HG02943 (cell line): ENCODE measurements at regions not wholly inside any gene's neighbourhood (a gene's known extent, or its start where the extent isn't known, plus 50 kb on each side); places are given as distances from the start of the nearest gene placed in this dataset.
"Not testable (repeated sequence)": the region's sequence is repeated elsewhere in the genome, so short reads cannot be mapped to it uniquely, and the experiment has no call there.

Experiments
- ATAC-seq: cut with Tn5 transposase; IDR thresholded peaks from one replicate; pipeline ENCODE4 v1.9.1; 2021; ENCODE audit warnings: mild to moderate bottlenecking, low read depth, moderate library complexity; ENCODE audit not compliant: unreplicated experiment

DNA sequence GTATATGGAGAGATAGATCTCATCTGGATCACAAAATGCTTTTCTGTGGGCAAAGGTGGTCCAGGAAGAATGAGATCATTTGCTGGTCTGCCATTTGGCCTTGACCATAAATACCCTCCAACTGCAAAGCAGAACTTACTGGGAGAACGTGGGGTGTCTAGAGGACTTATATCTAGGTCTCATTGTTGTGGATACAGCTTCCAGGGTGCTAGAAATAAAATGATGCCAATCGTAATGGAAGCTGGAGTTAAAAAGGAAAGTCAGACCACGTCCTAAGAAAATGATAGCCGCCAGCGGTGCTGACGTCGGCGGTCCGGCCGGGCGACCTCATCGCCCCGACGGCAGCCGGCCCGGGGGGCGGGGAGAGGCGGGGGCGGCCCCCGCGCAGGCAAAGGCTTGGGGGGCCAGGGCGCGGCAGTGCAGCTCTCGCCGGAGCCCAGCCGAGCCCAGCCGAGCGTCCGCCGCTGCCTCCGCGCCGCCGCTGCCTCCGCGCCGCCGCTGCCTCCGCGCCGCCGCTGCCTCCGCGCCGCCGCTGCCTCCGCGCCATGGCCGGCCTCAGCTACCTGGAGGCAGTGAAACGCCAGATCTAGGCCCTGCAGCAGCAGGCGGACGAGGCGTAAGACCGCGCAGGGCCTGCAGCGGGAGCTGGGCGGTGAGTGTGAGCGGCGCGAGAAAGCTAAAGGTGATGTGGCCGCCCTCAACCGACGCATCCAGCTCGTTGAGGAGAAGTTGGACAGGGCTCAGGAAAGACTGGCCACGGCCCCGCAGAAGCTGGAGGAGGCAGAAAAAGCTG lies 89.5 kb downstream of the EOMES start:
- peak; percentile 83 for ATAC-seq

- no peak for ATAC-seq
Observed at GRCh38 chr3:27630885-27631284, 91.2 kb downstream of the EOMES start.

DNA sequence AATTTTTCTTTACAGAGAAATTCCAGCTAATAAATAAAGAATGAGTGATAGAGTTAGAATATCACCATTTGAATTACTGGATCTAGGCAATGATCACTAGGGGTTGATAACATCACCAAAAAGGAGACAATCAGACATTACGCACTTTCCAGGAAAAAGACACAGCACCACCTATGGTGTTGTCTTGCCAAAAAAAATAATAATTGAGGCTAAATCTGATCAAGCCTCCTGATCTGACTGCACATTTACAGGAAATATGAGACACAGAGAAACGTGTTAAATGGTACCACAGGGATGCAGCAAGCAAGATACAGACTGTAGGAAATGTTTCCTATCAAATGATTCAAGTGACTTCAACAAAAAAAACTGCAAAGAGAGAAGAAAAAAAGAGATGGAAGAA lies 92.8 kb downstream of the EOMES start:
- ATAC-seq: no peak

DNA sequence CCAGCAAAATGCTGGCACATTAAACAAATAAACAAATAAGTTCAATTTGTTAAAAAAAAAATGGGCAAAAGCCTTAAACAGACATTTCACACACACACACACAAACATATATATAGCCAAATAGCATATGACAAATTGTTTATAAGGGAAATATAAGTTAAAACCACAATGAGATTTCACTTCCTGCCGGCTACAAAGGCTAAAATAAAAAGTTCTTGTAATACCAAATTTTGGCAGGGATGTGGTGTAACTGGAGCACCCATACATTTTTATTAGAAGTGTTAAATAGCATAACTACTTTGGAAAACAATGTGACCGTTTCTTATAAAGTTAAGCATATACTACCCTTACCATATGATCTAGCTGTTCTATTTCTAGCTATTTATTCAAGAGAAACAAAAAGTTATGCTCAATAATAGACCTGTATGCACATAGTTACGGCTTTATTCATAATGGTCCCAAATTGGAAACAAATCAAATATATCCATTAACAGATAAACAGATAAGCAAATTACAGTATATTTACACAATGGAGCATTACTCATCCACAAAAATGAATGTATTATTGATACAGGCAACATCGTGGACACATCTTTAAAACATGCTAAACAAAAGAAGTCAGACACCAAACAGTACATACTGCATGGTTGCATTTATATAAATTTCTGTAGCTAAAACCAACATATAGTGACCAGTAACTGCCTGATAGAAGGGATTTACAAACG lies 93.9 kb downstream of the EOMES start:
- no peak for ATAC-seq

DNA sequence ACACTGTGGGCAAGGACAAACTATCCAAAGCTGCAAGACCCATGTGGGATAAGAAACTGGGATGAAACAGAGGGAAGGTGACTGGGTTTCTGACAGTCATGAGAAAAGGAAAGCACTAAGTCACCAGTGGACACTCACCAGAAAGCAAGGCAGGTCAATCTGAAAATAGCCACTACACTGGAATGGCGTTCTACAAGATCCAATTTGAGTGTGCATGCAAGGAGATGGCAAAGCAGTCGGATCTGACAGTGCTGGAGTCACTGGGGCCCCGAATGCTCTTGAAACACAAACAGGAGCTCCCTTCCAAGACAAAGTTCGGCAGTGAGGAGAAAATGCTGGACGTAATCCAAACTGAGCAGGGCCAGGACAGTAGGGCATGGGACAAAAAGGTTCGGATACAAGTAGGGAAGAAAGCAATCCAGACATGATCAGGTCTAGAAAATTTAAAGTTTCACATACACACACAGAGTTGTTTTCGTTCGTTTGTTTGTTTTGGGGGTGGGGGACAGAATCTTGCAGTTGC lies 95.5 kb downstream of the EOMES start:
- ATAC-seq: no peak

GRCh38 chr3:27625864-27626263 lies 96.3 kb downstream of the EOMES start:
- ATAC-seq: no peak

DNA sequence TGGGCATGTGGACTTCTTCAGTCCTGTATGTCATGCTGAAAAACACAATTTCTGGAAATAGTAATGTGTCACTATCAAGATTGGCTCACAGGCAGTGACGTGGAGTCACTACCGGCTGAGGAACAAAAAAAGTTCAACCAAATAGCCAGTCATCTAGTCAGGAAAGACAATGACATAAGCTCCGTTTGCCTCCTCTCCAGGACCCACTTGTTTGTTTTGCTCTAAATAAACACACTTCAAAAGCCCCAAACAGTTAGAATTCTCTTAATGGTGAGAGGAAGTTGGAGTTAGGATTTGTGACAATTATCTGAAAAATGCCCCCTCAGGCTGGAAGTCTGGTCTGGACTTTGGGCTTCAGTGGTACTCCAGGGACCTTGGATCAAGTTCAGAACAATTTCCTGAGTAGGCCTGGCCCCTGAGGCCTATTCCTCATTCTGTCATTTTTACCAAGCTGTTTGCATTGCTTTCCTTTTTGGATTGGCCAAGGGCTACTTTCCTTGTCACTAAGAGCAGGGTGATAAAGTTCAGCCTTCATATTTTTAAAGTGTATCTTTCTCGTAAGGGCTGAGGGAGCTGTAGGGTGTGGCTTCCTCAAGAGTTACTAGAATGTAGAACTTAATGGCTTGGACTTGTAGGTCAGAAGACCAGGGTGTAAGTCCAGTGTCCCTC lies 98.9 kb downstream of the EOMES start:
- no peak for ATAC-seq

DNA sequence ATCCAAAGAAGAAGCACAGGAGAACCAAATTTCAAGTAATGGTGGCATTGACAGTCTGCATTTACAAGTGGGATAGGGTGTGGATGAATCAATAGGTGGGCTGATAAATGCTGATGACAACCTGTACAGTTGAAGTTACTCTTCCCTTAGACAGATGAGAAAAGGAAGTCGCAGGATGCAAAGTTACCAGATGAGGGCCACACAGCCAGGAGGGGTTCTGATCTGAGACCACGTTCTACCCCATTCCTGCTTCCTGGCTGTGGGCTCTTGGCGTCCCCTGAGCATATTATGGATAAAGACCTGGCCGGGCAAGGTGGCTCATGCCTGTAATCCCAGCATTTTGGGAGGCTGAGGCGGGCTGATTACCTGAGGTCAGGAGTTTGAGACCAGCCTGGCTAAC lies 104.6 kb downstream of the EOMES start:
- ATAC-seq: no peak

DNA sequence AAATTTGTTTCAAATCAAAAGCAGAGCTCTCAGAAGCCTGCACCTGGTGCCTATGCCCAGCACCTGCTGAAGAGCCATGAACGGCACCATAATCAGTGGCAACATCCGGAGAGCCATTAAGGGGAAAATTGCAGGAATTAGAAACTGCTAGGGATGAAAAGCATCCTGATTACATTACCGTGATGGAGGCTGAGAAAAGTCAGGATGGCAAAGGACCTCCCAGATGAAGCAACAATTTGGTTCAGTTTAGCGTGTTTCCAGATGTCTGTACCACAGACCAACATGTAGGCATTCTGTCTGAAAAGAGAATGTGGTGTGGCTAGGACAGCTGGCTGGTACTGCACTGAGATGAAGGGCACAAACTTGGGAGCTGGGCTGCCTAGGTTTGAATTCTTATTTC lies 106.1 kb downstream of the EOMES start:
- no peak for ATAC-seq

- no peak for ATAC-seq
Observed at GRCh38 chr3:27615555-27615954, 106.6 kb downstream of the EOMES start.

GRCh38 chr3:27614592-27614991 lies 107.5 kb downstream of the EOMES start:
- ATAC-seq: no peak

DNA sequence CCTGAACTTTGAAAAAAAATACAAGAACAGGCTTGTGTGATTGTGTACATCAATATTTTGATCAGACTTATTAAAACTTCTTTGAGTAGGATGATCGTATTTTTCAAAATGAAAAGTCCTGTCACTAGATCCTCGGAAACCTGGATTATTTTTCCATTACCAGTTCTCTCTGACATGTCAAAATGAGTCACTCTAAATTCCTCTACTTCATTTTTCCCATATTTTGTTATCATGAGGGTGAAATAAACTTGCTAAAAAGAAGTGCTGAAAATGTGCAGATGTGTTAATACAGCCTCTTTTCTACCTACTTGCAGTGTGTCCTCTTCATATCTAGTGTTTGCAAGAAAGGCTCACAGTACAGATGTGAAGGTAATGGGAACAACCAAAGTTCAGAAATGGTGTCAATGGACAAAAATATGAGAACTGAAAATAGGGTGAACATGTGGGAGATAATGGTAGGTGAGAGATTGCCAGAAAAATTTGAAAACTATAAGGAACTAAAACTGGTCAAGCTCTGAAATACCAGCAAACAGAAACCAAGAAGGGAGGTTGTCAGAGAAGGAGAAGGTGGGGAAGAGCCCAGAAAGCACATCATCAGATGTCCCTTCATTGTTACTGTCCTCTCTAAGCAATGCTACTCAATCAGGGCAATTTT lies 108.2 kb downstream of the EOMES start:
- no peak for ATAC-seq

GRCh38 chr3:27610800-27611525 lies 111.2 kb downstream of the EOMES start:
- no peak for ATAC-seq

DNA sequence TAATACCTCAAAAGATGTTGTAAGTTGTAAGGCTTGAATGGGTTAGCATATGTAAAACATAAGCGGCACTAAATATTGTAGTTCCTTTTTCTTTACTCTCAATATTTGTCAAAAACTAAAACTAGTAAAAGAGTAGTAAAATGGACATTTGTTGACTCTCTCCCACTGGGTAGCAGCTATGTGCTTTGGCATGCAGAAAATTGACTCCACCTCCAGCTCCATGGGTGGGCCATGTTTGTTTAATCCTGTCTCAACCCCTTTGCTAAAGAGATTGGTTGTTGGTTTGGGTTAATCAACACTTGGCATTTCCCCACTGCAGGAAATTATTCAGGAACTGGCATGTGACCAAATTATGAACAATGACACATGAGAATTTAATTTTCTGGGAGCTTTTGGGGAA lies 114.8 kb downstream of the EOMES start:
- ATAC-seq: no peak

DNA sequence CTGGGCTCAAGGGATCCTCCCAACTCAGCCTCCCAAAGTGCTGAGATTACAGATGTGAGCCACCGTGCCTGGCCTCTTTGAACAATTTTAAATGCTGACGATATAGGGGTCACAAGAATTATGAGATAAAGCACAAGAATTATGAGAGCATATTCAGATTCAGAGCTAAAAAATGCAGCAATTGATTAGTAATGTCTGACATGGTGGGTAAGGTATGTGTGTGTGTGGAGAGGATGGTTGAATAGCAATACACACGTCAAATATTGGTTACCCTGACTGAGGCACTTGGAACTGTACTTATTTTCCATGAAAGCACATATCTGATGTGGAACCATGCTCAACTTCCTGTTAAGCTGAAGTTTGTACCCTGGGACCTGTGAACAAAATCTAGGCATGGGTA lies 115.6 kb downstream of the EOMES start:
- ATAC-seq: no peak

DNA sequence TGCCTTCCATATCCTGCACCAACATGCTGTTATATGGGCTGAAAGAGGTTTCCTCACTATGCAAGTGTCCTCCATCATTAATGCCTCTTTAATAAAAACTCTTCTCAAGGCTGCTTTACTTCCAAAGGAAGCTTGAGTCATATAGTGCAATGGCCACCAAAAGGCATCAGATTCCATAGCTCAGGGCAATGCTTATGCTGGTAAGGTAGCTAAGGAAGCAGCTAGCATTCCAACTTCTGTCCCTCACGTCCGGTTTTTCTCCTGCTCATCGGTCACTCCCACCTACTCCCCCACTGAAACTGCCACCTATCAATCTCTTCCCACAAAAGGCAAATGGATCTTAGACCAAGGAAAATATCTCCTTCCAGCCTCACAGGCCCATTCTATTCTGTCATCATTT lies 117.1 kb upstream of the SLC4A7 start:
- not testable (repeated sequence) for ATAC-seq

DNA sequence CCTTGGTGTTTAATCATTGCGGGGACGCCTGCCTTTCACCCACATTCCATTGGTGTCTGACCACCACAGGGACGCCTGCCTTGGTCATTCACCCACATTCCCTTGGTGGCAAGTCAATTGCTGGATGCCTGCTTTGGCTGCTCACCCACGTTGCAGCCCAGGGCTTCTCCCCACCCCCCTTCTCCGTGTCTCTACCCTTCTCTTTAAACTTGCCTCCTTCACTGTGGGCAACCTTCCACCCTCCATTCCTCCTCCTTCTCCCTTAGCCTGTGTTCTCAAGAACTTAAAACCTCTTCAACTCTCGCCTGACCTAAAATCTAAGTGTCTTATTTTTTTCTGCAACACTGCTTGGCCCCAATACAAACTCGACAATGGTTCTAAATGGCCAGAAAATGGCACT lies 115.6 kb upstream of the SLC4A7 start:
- ATAC-seq: not testable (repeated sequence)

- no peak for ATAC-seq
Observed at GRCh38 chr3:27596921-27597320, 112.7 kb upstream of the SLC4A7 start.

GRCh38 chr3:27596334-27596841 lies 112.2 kb upstream of the SLC4A7 start:
- ATAC-seq: no peak
